GM18870 (cell line): ENCODE measurements at regions not wholly inside any gene's neighbourhood (a gene's known extent, or its start where the extent isn't known, plus 50 kb on each side); places are given as distances from the start of the nearest gene placed in this dataset.

ENCODE experiments used
- ATAC-seq: cut with Tn5 transposase; IDR thresholded peaks from one replicate; pipeline ENCODE4 v1.9.1; 2021; ENCODE audit warnings: moderate library complexity; ENCODE audit not compliant: unreplicated experiment

DNA sequence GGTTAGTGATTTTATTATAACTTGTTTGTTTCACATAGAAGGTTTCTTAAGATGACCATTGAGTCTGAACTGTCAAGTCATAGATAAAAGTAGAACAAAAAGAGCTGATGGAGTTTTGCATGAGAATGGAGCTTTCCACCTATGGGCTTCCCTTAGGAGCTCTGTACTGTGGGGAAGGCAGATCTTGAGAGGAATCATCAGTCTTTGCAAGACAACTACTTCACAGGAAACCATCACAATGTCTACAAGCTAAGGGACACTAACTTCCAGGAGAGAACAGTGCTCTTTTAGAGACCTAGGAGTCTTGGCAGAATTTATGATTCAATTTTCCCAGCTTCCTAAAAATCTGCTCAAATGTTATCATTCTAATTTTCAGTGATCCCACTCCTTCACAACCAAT is 78.2 kb downstream of the FBXO5 start:
- no peak for ATAC-seq

- no peak for ATAC-seq
These were observed 77.1 kb downstream of the FBXO5 start for GRCh38 chr6:152905551-152906299.

DNA sequence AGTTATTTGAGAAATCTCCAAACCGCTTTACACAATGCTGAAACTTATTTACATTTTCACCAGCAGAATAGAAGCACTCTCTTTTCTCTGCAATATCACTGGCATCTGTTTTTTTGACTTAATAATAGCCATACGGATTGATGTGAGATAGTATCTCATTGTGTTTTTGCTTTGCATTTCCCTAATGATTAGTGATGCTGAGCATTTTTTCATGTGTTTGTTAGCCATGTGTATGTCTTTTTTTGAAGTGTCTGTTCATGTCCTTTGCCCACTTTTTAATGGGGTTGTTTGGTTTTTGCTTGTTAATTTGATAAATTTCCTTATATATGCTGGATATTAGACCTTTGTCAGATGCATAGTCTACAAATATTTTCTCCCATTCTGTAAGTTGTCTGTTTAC is 73.6 kb downstream of the FBXO5 start:
- ATAC-seq: no peak

DNA sequence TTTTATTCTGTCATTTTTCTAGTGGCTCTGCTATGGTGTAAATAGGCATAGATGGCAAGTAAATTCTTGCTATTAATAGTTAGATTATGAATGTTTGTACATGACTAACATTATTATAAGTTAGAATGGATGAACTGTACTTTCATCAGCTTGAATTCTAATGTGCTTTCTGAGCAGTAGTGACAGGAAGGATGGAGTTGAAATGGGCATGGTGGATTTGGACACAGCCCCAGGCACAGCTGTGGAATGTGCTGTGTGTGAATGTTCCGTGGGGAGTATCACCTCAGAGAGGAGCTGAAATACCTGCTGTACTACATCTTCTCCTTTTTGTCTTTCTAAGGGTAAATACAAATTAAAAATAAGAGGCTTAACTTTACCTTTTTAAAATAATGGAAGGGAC is 66.8 kb downstream of the FBXO5 start:
- no peak for ATAC-seq

DNA sequence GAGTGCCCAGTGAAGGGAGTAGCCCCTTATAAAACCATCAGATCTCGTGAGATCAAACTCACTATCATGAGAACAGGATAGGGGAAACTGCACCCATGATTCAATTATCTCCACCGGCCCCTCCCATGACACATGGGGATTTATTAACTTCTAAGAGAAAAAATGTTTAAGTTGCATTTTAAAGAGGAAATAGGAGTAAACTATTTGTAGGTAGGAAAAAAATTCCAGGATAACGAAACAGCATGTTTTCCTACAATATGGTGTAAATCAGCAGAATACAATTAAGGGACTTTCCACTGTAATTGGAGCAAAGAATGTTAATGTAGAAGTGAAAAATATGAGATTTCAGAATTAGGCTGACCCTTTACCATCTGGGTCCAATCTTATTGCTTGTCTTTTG is 63.9 kb downstream of the FBXO5 start:
- no peak for ATAC-seq

DNA sequence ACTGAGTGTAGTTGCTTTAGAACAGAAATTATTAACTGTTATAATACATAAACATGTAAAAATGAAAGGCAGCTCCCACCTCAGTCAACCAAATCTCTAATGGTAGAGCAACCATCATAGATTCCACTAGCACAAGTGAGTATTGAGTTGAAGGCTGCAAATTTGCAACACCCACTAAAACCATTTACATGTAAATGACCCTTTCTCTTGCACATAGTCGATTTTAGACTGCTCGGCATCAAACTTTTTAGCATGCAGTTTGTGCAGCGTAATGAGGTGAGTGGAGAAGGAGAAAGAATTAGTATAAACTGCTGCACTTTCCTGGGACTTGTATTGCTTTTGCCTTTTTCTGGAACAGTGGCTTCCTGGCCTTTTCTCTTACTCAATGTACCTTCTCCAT is 62.8 kb downstream of the FBXO5 start:
- ATAC-seq: no peak
